Pancreas (tissue), 10 donors: ENCODE measurements at regions not wholly inside any gene's neighbourhood (a gene's known extent, or its start where the extent isn't known, plus 50 kb on each side); places are given as distances from the start of the nearest gene placed in this dataset.

Experiments used
- ATAC-seq, 4 donors: fragments of 200-7000 bp; cut with Tn5 transposase; one replicate each; pipeline versions ENCODE4 v1.8.0 to v1.9.1; 2020; ENCODE audit warnings: mild to moderate bottlenecking in 4 of 4, moderate library complexity in 4 of 4
- DNase-seq, 6 donors: peaks; one replicate each; pipeline ENCODE4 v3.0.0-alpha.2; 2020
- FAIRE-seq: peaks from 2 replicates; lab custom pipeline; 2012; peaks lifted over from hg19 to GRCh38; lab: Jason Lieb, UNC
- H3K27ac ChIP-seq, 4 donors: fragments of 200-600 bp; sonication (generic); 1 replicate in 3 of 4; 2 replicates in 1 of 4; pipeline versions ENCODE4 v1.5.0 to v1.8.0; 2020
- H3K27me3 ChIP-seq, 4 donors: fragments of 200-600 bp; one replicate each; pipeline ENCODE4 v1.8.0; 2021
- H3K36me3 ChIP-seq, 3 donors: fragments of 200-600 bp; sonication (generic) in 1 of 3; one replicate each; pipeline versions ENCODE4 v1.5.0 to v1.8.0; 2020 to 2021
- H3K4me1 ChIP-seq, 3 donors: fragments of 200-600 bp; one replicate each; pipeline ENCODE4 v1.8.0; 2021
- H3K4me3 ChIP-seq, 4 donors: fragments of 200-600 bp; sonication (generic) in 2 of 4; one replicate each; pipeline versions ENCODE4 v1.5.0 to v1.8.0; 2020 to 2021
- H3K9me3 ChIP-seq, 4 donors: fragments of 200-600 bp; one replicate each; pipeline ENCODE4 v1.8.0; 2021
- WGBS, 2 donors: extraction: QIAGEN DNeasy Blood & Tissue Kit; methylation state at CpG; one replicate each; pipeline ENCODE4 v1.1.7; 2013; 5-methylcytosine and 5-hydroxymethylcytosine counted together
- intact Hi-C, 3 donors: fragments of 100-400 bp; cut with DNase I; formaldehyde crosslinking; loops; one replicate each; pipeline versions ENCODE4 v1.11.1 to v1.14.2; 2022
- TF ChIP-seq, protein P1 (sequence below), 4 donors: fragments of 200-600 bp; sonication (generic) in 3 of 4; IDR thresholded peaks; one replicate each; pipeline versions ENCODE4 v1.5.0 to v1.8.0; 2021; ENCODE audit warnings: antibody characterized with exemption in 4 of 4
- donor health status: healthy with polysubstance abuse.
- donor health status: DM: no; HTN: no; CAD: no; lungs with moderate emphysema.
- donor health status: DM: no; HTN: no; CAD: no.
- donor health status: control.
- donor health status: control.
- donor health status: Bipolar disorder and iron deficiency.
- donor health status: DM: yes; HTN: yes; CAD: no.
- donor health status: DM: no; HTN: no; CAD: no.
- donor health status: DM: no; HTN: no; CAD: no.
- donor health status: DM: yes; HTN: yes; CAD: no.

DNA sequence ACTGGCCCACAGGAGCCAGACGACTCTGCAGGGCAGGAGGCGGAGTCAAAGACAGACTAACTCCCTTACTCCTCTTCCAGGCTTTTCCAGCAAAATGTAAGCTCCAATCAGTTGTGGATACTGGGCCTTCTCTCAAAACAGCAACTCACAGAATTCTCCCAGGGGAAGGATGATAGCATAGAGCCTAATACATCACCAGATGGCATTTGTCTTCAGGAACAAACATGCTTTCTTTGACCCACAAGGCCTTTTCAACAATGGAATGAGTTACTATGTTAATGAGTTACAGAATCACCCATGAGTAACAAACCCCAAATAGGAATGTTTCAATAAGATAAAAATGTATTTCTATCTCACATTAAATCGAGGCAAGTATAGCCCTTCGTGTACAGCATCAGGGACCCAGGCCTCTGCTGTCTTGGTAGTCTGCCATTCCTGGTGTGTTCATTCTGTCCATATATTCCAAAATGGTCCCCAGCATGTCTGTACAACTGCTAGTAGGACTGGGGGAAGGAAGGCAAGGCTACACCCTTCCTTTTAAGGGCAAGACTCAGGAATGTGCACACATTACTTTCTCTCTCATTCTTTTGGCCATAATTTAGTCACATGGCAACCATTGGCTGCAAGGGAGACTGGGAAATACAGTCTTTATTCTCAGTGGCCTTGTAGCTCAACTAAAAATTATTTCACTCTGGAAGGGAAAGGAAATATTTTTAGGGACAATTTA lies 76.4 kb downstream of the BOD1L2 start:
- no peak for DNase-seq
- H3K36me3 ChIP-seq = no peaks in the 10 kb centered on the region
- no peaks in the 10 kb centered on the region for H3K4me1 ChIP-seq
- no peak for FAIRE-seq
- intact Hi-C loops = no loop called here
- TF ChIP-seq, protein P1, sequence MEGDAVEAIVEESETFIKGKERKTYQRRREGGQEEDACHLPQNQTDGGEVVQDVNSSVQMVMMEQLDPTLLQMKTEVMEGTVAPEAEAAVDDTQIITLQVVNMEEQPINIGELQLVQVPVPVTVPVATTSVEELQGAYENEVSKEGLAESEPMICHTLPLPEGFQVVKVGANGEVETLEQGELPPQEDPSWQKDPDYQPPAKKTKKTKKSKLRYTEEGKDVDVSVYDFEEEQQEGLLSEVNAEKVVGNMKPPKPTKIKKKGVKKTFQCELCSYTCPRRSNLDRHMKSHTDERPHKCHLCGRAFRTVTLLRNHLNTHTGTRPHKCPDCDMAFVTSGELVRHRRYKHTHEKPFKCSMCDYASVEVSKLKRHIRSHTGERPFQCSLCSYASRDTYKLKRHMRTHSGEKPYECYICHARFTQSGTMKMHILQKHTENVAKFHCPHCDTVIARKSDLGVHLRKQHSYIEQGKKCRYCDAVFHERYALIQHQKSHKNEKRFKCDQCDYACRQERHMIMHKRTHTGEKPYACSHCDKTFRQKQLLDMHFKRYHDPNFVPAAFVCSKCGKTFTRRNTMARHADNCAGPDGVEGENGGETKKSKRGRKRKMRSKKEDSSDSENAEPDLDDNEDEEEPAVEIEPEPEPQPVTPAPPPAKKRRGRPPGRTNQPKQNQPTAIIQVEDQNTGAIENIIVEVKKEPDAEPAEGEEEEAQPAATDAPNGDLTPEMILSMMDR (IDR thresholded peaks at IDR 0.05) = no peak
- no peak overlapping the region for H3K4me3 ChIP-seq
- WGBS, 2 donors = 31 to 37% methylated on average over 4 of the region's 4 CpGs
- H3K27me3 ChIP-seq = no peaks in the 10 kb centered on the region
- peak overlapping the region in 2 of 4 donors; percentile 11 to 47 for H3K27ac ChIP-seq
- H3K9me3 ChIP-seq = no peaks in the 10 kb centered on the region
- ATAC-seq = peak in 3 of 4 donors; percentile 22 to 54 (median 40)

DNA sequence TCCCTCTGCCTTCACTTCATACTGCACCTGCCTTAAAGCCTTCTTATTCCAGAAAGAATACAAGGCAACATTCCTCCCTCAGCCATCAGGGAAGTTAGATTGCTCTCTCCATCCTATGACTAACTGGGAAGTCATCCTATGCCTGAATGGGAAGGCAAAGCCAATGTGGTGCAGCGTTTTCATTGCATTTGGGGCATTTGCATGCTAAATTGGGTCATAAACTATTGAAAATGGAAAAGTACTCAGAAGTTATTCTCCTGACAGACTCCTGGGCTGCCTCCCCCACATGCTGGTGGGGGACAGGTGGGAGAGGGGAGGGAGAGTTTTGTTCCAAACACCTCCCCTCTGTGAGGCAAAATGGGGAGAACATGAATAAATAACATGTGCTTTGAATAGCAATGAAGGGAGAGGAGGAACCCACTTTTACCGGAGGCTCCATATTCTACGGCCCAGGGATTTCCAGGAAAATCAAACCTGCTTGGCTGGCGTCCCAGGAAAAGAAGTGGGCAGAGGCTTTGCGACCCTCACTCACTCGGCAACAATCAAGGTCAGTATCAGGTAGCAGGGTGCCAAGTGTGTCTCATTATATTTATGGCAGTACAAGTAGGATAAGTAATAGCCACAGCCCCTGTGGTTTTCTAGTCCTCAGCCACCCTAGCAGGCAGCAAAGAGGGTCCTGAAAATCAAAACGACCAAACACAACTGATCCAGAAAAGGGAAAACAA lies 84.1 kb downstream of the BOD1L2 start:
- Histone ChIP-seq H3K4me1 (no peaks in the 10 kb centered on the region), H3K9me3 (no peaks in the 10 kb centered on the region), H3K27ac (no peak overlapping the region), H3K36me3 (no peaks in the 10 kb centered on the region), H3K4me3 (no peak overlapping the region), H3K27me3 (no peaks in the 10 kb centered on the region)
- TF ChIP-seq, protein P1 (IDR thresholded peaks at IDR 0.05) = no peak
- intact Hi-C loops = no loop called here
- FAIRE-seq (no peak), DNase-seq (no peak), ATAC-seq (no peak)
- WGBS, 2 donors = 39 to 41% methylated on average over 7 of the region's 7 CpGs

DNA sequence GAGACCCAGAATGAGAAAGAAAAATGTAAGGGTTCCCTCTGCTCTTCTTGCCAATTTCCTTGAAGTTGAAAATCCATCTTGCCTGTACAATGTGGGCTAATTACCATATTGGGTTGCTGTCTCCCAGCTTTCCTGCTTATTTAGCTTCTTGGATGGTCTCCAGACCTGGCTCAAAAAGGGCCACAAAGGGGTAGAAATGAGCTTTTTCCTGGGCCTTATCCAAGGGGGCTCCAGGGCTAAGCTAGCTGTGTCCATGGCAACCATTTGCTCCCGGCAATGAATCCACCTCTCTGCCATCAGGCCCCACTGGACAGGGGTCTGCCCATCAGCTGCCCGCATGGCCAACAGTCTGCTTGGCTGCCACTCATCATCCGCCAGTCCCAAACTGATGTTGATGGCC lies 85.0 kb downstream of the BOD1L2 start:
- TF ChIP-seq, protein P1 (IDR thresholded peaks at IDR 0.05) = no peak
- no peaks in the 10 kb centered on the region for H3K4me1 ChIP-seq
- no peak overlapping the region for H3K27ac ChIP-seq
- ATAC-seq (no peak), FAIRE-seq (no peak), DNase-seq (no peak)
- H3K9me3 ChIP-seq = no peaks in the 10 kb centered on the region
- intact Hi-C loops = no loop called here
- no peak overlapping the region for H3K4me3 ChIP-seq
- H3K36me3 ChIP-seq = no peaks in the 10 kb centered on the region
- 75 to 80% methylated on average over 3 of the region's 3 CpGs for WGBS, 2 donors
- no peaks in the 10 kb centered on the region for H3K27me3 ChIP-seq

DNA sequence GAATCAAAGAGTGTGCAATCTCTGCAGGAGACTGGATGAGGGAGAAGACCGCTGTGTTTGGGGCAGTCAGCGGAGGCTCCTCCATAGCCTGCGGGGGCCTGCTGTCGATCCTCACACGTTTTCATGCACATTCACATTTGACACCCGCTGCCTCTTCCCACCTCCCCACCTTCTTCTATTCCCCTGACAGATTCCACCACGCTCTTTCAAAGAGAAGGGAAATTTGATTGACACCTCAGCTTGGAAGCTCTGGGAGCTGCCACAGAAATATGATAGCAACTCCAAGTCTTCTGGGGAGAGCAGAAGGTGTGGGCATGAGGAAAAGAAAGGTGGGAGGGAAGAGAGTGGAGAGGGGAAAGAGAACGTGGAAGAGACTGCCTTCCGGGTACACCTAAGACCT lies 87.5 kb downstream of the BOD1L2 start:
- H3K27ac ChIP-seq = no peak overlapping the region
- FAIRE-seq = no peak
- H3K4me3 ChIP-seq = no peak overlapping the region
- intact Hi-C loops = no loop called here
- no peak for DNase-seq
- no peaks in the 10 kb centered on the region for H3K27me3 ChIP-seq
- TF ChIP-seq, protein P1 (IDR thresholded peaks at IDR 0.05) = no peak
- H3K9me3 ChIP-seq = no peaks in the 10 kb centered on the region
- H3K4me1 ChIP-seq = no peaks in the 10 kb centered on the region
- no peaks in the 10 kb centered on the region for H3K36me3 ChIP-seq
- 60 to 67% methylated on average over 9 of the region's 9 CpGs for WGBS, 2 donors
- no peak for ATAC-seq

DNA sequence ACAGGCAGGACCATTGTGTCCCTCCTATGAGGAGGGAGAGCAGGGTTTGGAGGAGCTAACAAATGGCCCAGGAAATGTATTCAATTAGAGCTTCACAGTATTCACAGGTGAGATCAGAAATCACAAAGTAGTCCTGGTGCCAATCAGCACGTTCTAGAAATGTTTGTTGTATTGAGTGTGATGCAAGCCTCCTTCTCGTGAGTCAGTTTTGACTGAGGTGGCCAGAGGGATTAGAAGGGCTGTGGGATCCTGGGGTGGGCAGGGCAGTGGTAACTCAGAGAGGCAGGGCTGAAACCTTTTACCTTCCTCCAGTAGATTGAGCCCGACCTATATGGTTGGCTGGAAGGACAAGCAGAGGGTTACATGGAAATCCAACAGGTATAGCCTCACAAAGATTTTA lies 95.0 kb downstream of the BOD1L2 start:
- Histone ChIP-seq H3K27ac (no peak overlapping the region), H3K4me3 (no peak overlapping the region), H3K27me3 (no peaks in the 10 kb centered on the region), H3K9me3 (no peaks in the 10 kb centered on the region), H3K36me3 (no peaks in the 10 kb centered on the region), H3K4me1 (no peaks in the 10 kb centered on the region)
- FAIRE-seq (no peak), DNase-seq (no peak), ATAC-seq (no peak)
- intact Hi-C loops = no loop called here
- 46 to 58% methylated on average over 3 of the region's 3 CpGs for WGBS, 2 donors
- TF ChIP-seq, protein P1 (IDR thresholded peaks at IDR 0.05) = no peak
